ENCODE measurements at regions not wholly inside any gene's neighbourhood (a gene's known extent, or its start where the extent isn't known, plus 50 kb on each side); places are given as distances from the start of the nearest gene placed in this dataset.

DNA sequence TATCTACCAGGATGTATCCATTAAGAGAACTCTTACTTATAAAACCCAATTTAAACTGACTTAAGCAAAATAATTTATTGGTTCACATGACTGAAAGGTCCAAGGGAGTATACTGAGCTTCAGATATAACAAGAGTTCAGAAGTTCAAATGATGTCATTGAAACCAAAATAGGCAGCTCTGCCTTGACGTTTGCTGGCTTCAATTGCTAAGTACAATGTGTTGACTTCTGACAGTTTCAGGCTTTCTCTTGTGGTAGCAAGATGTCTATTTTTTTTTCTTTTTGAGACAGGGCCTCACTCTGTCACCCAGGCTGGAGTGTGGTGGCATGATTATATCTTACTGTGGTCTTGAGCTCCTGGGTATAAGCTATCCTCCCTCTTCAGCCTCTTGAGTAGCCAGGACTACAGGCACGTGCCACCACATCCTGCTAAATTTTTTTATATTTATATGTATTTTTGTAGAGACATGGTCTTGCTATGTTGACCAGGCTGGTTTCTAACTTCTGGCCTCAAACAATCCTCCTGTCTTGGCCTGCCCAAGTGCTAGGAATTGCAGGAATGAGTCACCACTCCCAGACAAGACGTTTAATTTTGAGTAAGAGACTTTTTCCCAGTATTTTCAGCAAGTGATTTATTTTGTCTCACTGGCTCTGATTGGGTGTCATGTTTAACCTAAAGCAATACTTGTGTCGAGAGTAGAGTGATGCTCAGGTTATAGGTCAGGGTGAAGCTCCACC, 184.8 kb downstream of the NR4A2 start:
- CTCF ChIA-PET: interaction anchor here (0.5 kb wide), 1 partner anchor 772 kb away, joined by 3 read pairs; no protein-coding TSS in a partner anchor
- no peaks in the 10 kb centered on the region for H3K4me1 ChIP-seq (ENCODE audit: control insufficient read depth, insufficient read depth, low read length)
- no peaks in the 10 kb centered on the region for H3K36me3 ChIP-seq (ENCODE audit: control insufficient read depth in 2 of 2, insufficient read depth in 1 of 2, low read length in 2 of 2)
- H3K9me3 ChIP-seq (ENCODE audit: control insufficient read depth, insufficient read depth, low read depth, low read length): no peaks in the 10 kb centered on the region
- TF ChIP-seq ZNF302 (tag by site-specific recombination; IDR thresholded peaks at IDR 0.05; ENCODE audit: low read depth) (no peak), ATF2 (tag by site-specific recombination; IDR thresholded peaks at IDR 0.05; ENCODE audit: low read depth) (0 out of 2 replicates have a peak, but pooled peaks have one; percentile 7), BCL11A (tag by site-specific recombination; IDR thresholded peaks at IDR 0.05; ENCODE audit: low read depth) (no peak), WT1 (tag by site-specific recombination; IDR thresholded peaks at IDR 0.05) (peak; percentile 69; the same call in 1 of the 2 replicates)
- POLR2A ChIA-PET: no interaction called here
- no peak overlapping the region for H3K27ac ChIP-seq (ENCODE audit: extremely low read depth, low read depth, low read length)
- H3K4me3 ChIP-seq (ENCODE audit: low read depth, low read length): no peak overlapping the region

DNA sequence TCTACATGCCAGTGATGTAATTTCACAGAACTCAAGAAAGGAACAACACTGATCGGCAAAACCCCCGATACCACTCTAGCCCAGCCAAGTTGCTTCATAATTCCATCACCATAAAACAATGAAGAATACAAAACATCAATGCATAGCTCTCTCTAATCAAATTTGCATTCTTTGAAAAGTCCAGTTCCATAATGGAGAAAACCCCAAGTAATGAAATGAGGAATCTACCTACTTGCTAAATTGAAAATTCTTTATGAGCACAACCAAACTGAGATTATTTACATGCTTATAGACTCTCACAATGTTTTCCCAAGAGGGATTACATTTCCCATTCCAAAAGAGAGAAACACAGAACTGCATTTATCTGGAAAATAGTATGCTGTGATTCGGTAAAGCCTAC, 186.5 kb downstream of the NR4A2 start:
- TF ChIP-seq ZNF292 (tag by site-specific recombination; IDR thresholded peaks at IDR 0.05; ENCODE audit: borderline replicate concordance, low read depth) (no peak), ELK4 (IDR thresholded peaks at IDR 0.05; ENCODE audit: borderline replicate concordance, low read depth, low read length) (no peak), ZEB2 (tag by site-specific recombination; IDR thresholded peaks at IDR 0.05) (no peak)
- Histone ChIP-seq H3K4me1 (ENCODE audit: control insufficient read depth, insufficient read depth, low read length) (no peaks in the 10 kb centered on the region), H3K9me3 (ENCODE audit: control insufficient read depth, insufficient read depth, low read depth, low read length) (no peaks in the 10 kb centered on the region), H3K36me3 (ENCODE audit: control insufficient read depth in 2 of 2, insufficient read depth in 1 of 2, low read length in 2 of 2) (no peaks in the 10 kb centered on the region), H3K4me3 (ENCODE audit: low read depth, low read length) (no peak overlapping the region), H3K27ac (ENCODE audit: extremely low read depth, low read depth, low read length) (no peak overlapping the region)
- ChIA-PET CTCF (no interaction called here), POLR2A (no interaction called here)

DNA sequence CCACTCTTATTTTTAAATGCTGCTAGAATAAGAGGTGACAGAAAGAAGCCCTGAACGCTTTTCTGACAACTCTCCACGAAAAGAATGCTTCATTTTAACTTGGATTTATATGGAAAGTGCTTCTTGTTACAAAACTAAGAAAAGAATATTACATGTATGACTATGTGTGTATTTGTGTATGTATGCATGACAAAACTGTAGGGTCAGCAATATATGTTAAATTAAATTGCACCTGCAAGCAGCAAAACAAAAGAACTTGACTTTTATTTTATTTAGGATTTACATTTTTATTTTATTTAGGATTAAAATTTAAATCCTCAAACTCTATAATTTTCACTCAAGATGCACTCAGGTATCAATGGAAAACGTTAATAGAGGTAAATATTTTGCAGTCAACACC, 187.1 kb downstream of the NR4A2 start:
- H3K4me1 ChIP-seq (ENCODE audit: control insufficient read depth, insufficient read depth, low read length): no peaks in the 10 kb centered on the region
- no peaks in the 10 kb centered on the region for H3K36me3 ChIP-seq (ENCODE audit: control insufficient read depth in 2 of 2, insufficient read depth in 1 of 2, low read length in 2 of 2)
- no peaks in the 10 kb centered on the region for H3K9me3 ChIP-seq (ENCODE audit: control insufficient read depth, insufficient read depth, low read depth, low read length)
- H3K27ac ChIP-seq (ENCODE audit: extremely low read depth, low read depth, low read length): no peak overlapping the region
- TF ChIP-seq ZNF16 (tag by site-specific recombination; IDR thresholded peaks at IDR 0.05; ENCODE audit: low read depth): no peak
- no peak for TF ChIP-seq ZNF26 (tag by site-specific recombination; IDR thresholded peaks at IDR 0.05)
- no peak for TF ChIP-seq ZNF202 (tag by site-specific recombination; IDR thresholded peaks at IDR 0.05; ENCODE audit: borderline replicate concordance)
- TF ChIP-seq ZNF623 (tag by site-specific recombination; IDR thresholded peaks at IDR 0.05): no peak
- TF ChIP-seq KLF16 (tag by site-specific recombination; IDR thresholded peaks at IDR 0.05): no peak
- no peak for TF ChIP-seq ZNF488 (tag by site-specific recombination; IDR thresholded peaks at IDR 0.05)
- TF ChIP-seq ZNF510 (tag by site-specific recombination; IDR thresholded peaks at IDR 0.05; ENCODE audit: insufficient replicate concordance): no peak
- no peak for TF ChIP-seq ZBTB6 (tag by site-specific recombination; IDR thresholded peaks at IDR 0.05)
- TF ChIP-seq ZNF785 (tag by site-specific recombination; IDR thresholded peaks at IDR 0.05): no peak
- no peak for TF ChIP-seq ZNF292 (tag by site-specific recombination; IDR thresholded peaks at IDR 0.05; ENCODE audit: borderline replicate concordance, low read depth)
- no peak for TF ChIP-seq GLIS2 (tag by site-specific recombination; IDR thresholded peaks at IDR 0.05)
- TF ChIP-seq ZNF561 (tag by site-specific recombination; IDR thresholded peaks at IDR 0.05; ENCODE audit: borderline replicate concordance): no peak
- TF ChIP-seq ZSCAN30 (tag by site-specific recombination; IDR thresholded peaks at IDR 0.05): no peak
- no peak for TF ChIP-seq TCF7L2 (IDR thresholded peaks at IDR 0.05; ENCODE audit: borderline replicate concordance, low read depth, low read length)
- H3K4me3 ChIP-seq (ENCODE audit: low read depth, low read length): no peak overlapping the region
- CTCF ChIA-PET: no interaction called here
- POLR2A ChIA-PET: no interaction called here
